ENCODE measurements at regions not wholly inside any gene's neighbourhood (a gene's known extent, or its start where the extent isn't known, plus 50 kb on each side); places are given as distances from the start of the nearest gene placed in this dataset.
A peak's percentile ranks its signal among the peaks of the same experiment; 100 is the strongest.
"Not testable (repeated sequence)": the region's sequence is repeated elsewhere in the genome, so short reads cannot be mapped to it uniquely, and the experiment has no call there.

GRCh38 chr1:144140243-144140642 is 168.5 kb upstream of the FAM72C start:
- not testable (repeated sequence) for DNase-seq (ENCODE audit: low spot score)

GRCh38 chr1:144105006-144105405 is 133.2 kb upstream of the FAM72C start:
- not testable (repeated sequence) for DNase-seq (ENCODE audit: low spot score)

GRCh38 chr1:144104000-144104677 is 132.4 kb upstream of the FAM72C start:
- peak; percentile 64 for DNase-seq (ENCODE audit: low spot score)

GRCh38 chr1:144103156-144103880 is 131.5 kb upstream of the FAM72C start:
- not testable (repeated sequence) for DNase-seq (ENCODE audit: low spot score)

GRCh38 chr1:144102046-144102745 is 130.4 kb upstream of the FAM72C start:
- DNase-seq (ENCODE audit: low spot score), result not testable (repeated sequence)

GRCh38 chr1:144101397-144102045 is 129.7 kb upstream of the FAM72C start:
- no peak for DNase-seq (ENCODE audit: low spot score)

- not testable (repeated sequence) for DNase-seq (ENCODE audit: low spot score)
Observed at GRCh38 chr1:144077167-144077841, 105.5 kb upstream of the FAM72C start.

- not testable (repeated sequence) for DNase-seq (ENCODE audit: low spot score)
Observed at GRCh38 chr1:144076646-144077045, 104.9 kb upstream of the FAM72C start.

- DNase-seq (ENCODE audit: low spot score), result not testable (repeated sequence)
Observed at GRCh38 chr1:144070394-144071053, 98.7 kb upstream of the FAM72C start.

GRCh38 chr1:144067042-144067441 is 95.3 kb upstream of the FAM72C start:
- not testable (repeated sequence) for DNase-seq (ENCODE audit: low spot score)

GRCh38 chr1:144066071-144066813 is 94.5 kb upstream of the FAM72C start:
- DNase-seq (ENCODE audit: low spot score), result not testable (repeated sequence)

GRCh38 chr1:144065299-144066060 is 93.7 kb upstream of the FAM72C start:
- DNase-seq (ENCODE audit: low spot score), result not testable (repeated sequence)

- not testable (repeated sequence) for DNase-seq (ENCODE audit: low spot score)
Observed at GRCh38 chr1:144049365-144049764, 77.6 kb upstream of the FAM72C start.

GRCh38 chr1:144046645-144047044 is 74.9 kb upstream of the FAM72C start:
- DNase-seq (ENCODE audit: low spot score), result not testable (repeated sequence)

GRCh38 chr1:144045751-144046546 is 74.2 kb upstream of the FAM72C start:
- not testable (repeated sequence) for DNase-seq (ENCODE audit: low spot score)

GRCh38 chr1:144042251-144042650 is 70.5 kb upstream of the FAM72C start:
- not testable (repeated sequence) for DNase-seq (ENCODE audit: low spot score)

GRCh38 chr1:144040293-144040692 is 68.5 kb upstream of the FAM72C start:
- DNase-seq (ENCODE audit: low spot score), result not testable (repeated sequence)

- not testable (repeated sequence) for DNase-seq (ENCODE audit: low spot score)
Observed at GRCh38 chr1:144034045-144034444, 62.3 kb upstream of the FAM72C start.

GRCh38 chr1:144031550-144031949 is 59.8 kb upstream of the FAM72C start:
- not testable (repeated sequence) for DNase-seq (ENCODE audit: low spot score)

Measured in D341Med (cell line).